Activated CD4-positive, alpha-beta memory T cell treated with anti-CD3 and anti-CD28 coated beads for 36 hours (primary cell): ENCODE measurements at regions not wholly inside any gene's neighbourhood (a gene's known extent, or its start where the extent isn't known, plus 50 kb on each side); places are given as distances from the start of the nearest gene placed in this dataset.

Source experiments
- CTCF ChIA-PET: fragments of 350-600 bp; sonication (Branson Sonifier 250); formaldehyde crosslinking; loops from one replicate; lab custom pipeline; 2021; ENCODE audit warnings: antibody characterized with exemption, inconsistent platforms; lab: Charles Lee
- POLR2A ChIA-PET: fragments of 350-600 bp; sonication (Branson Sonifier 250); formaldehyde crosslinking; loops from one replicate; lab custom pipeline; 2021; ENCODE audit warnings: antibody characterized with exemption; lab: Charles Lee
- DNase-seq: peaks from one replicate; pipeline ENCODE4 v3.0.0-alpha.2; 2020
- H3K27ac Mint-ChIP-seq: one replicate; pipeline ENCODE4 v1.8.0; 2021; ENCODE audit warnings: mixed read lengths
- H3K27me3 Mint-ChIP-seq: one replicate; pipeline ENCODE4 v1.8.0; 2021; ENCODE audit warnings: mixed read lengths
- H3K36me3 Mint-ChIP-seq: one replicate; pipeline ENCODE4 v1.8.0; 2021; ENCODE audit warnings: mixed read lengths
- H3K4me1 Mint-ChIP-seq: one replicate; pipeline ENCODE4 v1.8.0; 2021; ENCODE audit warnings: low read depth, mixed read lengths
- H3K4me3 Mint-ChIP-seq: one replicate; pipeline ENCODE4 v1.8.0; 2021; ENCODE audit warnings: mild to moderate bottlenecking, mixed read lengths
- H3K9me3 Mint-ChIP-seq: one replicate; pipeline ENCODE4 v1.8.0; 2021; ENCODE audit warnings: mixed read lengths
- intact Hi-C: fragments of 100-400 bp; cut with micrococcal nuclease; formaldehyde crosslinking; loops from one replicate; pipeline ENCODE4 v1.15.1; 2023

DNA sequence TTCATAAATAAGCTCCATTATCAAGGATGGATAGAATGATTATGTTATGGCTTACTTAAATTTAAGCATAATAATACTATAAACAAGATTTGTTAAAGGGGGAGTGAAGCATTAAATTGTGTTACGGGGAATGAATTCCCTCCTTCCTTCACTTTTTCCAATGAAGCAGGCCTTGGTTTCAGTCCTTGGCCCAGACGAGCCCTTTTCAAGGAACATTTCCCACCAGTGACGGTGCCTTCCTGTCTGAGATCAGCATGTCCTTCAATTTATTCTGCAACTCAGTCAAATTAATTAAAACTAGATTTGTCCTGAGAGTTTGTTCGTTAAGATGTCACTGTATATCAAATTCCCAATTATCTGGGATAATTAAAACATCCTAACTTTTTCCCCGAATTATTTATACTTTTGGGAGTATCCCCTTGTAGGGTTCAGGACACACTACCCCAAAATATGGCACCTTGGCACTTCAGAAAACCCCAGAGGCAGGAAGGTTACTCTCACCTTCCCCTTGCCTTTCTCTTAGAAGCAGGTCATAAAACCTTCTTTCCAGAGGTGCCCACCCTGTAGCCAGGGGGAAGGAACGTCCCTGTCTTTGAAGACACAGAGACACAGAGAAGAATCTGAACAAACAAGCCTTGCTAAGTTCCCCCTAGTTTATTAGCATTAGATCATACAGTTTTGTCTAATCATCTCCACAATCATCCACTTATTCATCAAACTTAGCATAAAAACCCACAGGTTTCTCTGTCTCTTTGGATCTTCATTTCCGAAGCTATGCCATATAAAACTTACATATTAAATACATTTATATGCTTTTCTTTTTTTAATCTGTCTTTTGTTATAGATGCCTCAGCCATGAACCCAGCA lies 86.2 kb upstream of the ARHGAP29 start:
- Mint-ChIP-seq H3K36me3 (no peaks in the 10 kb centered on the region), H3K27me3 (peaks cover 20% of the 10 kb centered on the region), H3K27ac (no peak overlapping the region), H3K4me1 (no peaks in the 10 kb centered on the region), H3K9me3 (no peaks in the 10 kb centered on the region), H3K4me3 (no peak overlapping the region)
- DNase-seq = no peak
- ChIA-PET POLR2A (no interaction called here), CTCF (no interaction called here)
- intact Hi-C loops = no loop called here

DNA sequence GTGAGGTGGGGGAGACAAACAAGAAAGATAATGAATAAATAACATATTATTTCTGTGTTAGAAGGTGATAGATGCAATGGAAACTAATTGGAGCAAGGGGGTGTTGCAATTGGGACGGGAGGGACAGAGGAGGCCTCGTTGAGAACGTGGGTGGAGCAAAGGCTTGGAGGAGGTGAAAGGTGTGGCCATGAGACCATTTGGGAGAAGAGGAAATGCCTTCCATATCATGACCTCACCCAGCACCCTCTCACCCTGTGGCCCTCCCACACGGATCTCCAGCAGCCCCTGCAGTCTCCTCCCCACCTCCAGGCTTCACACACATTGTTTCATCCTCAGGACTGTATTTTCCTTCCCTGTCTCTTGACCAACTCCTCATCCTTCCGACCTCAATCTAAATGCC lies 85.3 kb upstream of the ARHGAP29 start:
- Mint-ChIP-seq H3K4me3 (no peak overlapping the region), H3K27ac (no peak overlapping the region), H3K4me1 (no peaks in the 10 kb centered on the region), H3K9me3 (no peaks in the 10 kb centered on the region), H3K27me3 (peaks cover 14% of the 10 kb centered on the region), H3K36me3 (no peaks in the 10 kb centered on the region)
- no peak for DNase-seq
- ChIA-PET CTCF (no interaction called here), POLR2A (no interaction called here)
- intact Hi-C loops = no loop called here

DNA sequence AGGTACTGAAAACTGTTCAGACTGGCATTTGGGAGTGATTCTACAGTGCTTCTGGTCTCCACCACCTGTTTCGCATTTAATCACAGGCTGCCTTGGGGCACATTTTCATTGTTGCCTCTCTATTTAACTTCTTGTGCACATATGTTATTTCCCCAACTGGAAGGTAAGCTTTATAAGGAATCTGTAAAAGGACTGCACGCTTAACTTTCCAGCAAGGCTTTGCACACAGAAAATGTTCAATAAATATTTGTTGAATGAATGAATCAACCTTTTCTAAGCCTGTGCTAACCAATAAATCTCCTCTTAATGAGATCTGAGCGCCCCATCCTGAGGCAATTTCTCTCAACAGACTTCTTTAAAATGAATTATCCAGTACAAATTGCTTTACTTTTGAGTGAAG lies 84.3 kb upstream of the ARHGAP29 start:
- Mint-ChIP-seq H3K4me1 (no peaks in the 10 kb centered on the region), H3K27ac (no peak overlapping the region), H3K27me3 (peaks cover 6% of the 10 kb centered on the region), H3K4me3 (no peak overlapping the region), H3K9me3 (no peaks in the 10 kb centered on the region), H3K36me3 (no peaks in the 10 kb centered on the region)
- intact Hi-C loops = no loop called here
- ChIA-PET CTCF (no interaction called here), POLR2A (no interaction called here)
- no peak for DNase-seq

DNA sequence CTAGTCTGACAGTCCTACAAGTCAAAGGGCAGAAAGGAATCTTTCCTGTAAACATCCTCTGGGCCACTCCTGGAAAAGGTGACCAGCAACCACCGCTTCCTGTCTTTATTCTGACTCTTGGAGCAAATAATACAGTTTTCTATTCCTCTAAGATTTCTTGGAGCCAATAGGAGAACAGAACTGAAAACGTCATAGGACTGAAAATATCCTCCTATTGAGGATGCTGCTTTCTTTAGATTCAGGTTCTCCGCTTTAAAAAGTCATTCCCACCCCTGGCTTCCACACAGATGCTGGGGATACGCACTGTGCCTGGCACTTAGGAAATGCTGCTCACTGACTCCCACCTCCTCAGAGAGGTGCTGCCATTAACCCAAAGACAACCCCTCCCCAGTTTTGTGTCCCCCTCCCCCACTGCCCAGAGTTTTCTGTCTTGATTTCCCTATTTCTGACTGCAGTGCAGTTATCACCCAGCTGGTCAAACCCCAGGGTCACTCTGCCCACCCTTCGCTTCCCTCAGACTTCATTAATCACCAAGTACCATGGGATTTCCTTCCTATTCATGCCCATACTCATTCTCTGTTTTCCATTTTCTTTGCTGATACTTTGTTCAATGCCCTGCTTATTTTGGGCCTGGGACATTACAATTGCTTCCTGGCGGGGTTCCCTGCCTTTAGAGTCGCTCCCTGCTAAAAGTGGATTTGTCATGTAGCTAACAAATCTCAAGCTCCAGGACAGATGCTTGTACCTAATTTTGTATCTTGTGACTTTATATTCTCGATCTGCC lies 82.1 kb upstream of the ARHGAP29 start:
- H3K36me3 Mint-ChIP-seq = no peaks in the 10 kb centered on the region
- H3K27ac Mint-ChIP-seq = no peak overlapping the region
- ChIA-PET POLR2A (no interaction called here), CTCF (no interaction called here)
- intact Hi-C loops = no loop called here
- H3K4me3 Mint-ChIP-seq = no peak overlapping the region
- H3K4me1 Mint-ChIP-seq = no peaks in the 10 kb centered on the region
- no peak for DNase-seq
- H3K27me3 Mint-ChIP-seq = peaks cover 6% of the 10 kb centered on the region
- H3K9me3 Mint-ChIP-seq = no peaks in the 10 kb centered on the region

DNA sequence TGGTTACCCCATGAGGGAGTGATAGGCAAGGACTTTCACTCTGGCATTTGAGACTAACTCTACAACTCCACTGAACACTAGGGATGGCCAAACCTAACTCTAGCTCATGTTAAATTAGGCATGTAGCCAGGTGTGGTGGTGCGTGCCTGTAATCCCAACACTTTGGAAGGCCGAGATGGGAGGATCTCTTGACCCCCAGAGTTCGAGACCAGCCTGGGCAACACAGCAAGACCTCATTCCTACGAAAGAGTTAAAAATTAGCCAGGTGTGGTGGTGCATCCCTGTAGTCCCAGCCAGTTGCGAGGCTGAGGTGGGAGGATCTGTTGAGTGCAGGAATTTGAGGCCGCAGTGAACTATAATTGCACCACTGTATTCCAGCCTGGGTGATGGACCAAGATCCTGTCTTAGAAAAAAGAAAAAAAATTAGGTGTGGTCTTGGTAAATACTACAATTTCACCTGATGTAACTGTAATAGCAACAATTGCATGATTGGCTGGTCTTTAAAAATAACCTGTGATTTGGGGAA lies 81.2 kb upstream of the ARHGAP29 start:
- Mint-ChIP-seq H3K4me3 (no peak overlapping the region), H3K27ac (no peak overlapping the region), H3K4me1 (no peaks in the 10 kb centered on the region), H3K9me3 (no peaks in the 10 kb centered on the region), H3K36me3 (no peaks in the 10 kb centered on the region), H3K27me3 (peaks cover 6% of the 10 kb centered on the region)
- ChIA-PET POLR2A (no interaction called here), CTCF (no interaction called here)
- intact Hi-C loops = no loop called here
- no peak for DNase-seq

DNA sequence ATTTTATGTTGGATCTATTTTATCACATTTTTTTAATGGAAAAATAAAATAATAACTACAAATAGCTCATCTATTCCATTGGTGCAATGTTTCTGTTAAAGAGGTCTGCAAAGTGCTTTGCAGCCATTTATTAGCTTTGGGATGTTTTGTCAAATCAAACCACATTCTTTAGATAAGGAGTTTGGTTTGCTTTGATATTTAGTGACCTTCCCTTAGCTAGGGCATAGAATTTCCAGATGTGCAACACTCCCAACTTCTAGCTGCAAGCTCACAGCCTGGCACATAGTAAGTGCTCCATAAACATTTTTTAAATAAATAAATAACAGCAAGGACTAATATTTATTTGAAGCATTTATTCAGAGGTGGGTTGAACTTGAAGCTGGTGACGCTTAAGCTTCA lies 80.4 kb upstream of the ARHGAP29 start:
- no peak for DNase-seq
- Mint-ChIP-seq H3K27me3 (peaks cover 4% of the 10 kb centered on the region), H3K36me3 (no peaks in the 10 kb centered on the region), H3K4me3 (no peak overlapping the region), H3K27ac (no peak overlapping the region), H3K9me3 (no peaks in the 10 kb centered on the region), H3K4me1 (no peaks in the 10 kb centered on the region)
- intact Hi-C loops = no loop called here
- ChIA-PET POLR2A (no interaction called here), CTCF (no interaction called here)

DNA sequence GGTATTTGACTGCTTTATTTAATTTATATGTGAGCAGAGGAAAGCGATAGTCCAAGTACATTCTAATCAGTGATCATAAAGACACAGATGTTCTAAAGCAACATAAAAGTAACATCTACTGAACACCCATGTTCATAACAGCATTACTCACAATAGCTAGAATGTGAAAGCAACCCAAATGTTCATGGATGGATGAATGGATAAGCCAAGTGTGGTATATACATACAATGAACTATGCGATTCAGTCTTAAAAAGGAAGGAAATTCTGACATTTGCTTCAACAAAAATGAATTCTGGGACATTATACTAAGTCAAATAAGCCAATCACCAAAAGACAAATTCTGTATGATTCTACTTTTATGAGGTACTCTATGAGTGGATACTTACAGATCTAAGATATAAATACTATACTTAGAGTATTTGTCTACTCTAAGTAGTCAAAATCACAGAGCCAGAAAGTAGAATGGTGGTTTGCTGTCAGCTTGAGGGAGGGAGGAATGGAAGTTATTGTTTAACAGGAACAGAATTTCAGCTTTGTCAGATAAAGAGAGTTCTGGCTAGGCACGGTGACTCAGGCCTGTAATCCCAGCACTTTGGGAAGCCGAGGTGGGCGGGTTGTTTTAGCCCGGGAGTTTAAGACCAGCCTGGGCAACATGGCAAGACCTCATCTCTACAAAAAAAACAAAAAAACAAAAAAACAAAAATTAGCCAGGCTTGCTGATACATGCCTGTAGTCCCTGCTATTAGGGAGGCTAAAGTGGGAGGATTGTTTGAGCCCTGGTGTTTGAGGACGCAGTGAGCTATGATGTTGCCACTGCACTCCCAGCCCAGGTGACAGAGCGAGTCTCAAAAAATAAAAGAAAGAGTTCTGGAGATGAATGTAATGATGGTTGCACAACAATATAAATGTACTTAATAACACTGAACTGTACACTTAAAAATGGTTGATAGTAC lies 79.7 kb upstream of the ARHGAP29 start:
- DNase-seq = no peak
- H3K36me3 Mint-ChIP-seq = no peaks in the 10 kb centered on the region
- ChIA-PET CTCF (interaction anchor here (0.7 kb wide), 1 partner anchor 271 kb away, joined by 3 read pairs; no protein-coding TSS in a partner anchor), POLR2A (no interaction called here)
- H3K4me1 Mint-ChIP-seq = no peaks in the 10 kb centered on the region
- H3K27me3 Mint-ChIP-seq = peaks cover 4% of the 10 kb centered on the region
- H3K27ac Mint-ChIP-seq = no peak overlapping the region
- H3K9me3 Mint-ChIP-seq = no peaks in the 10 kb centered on the region
- intact Hi-C loops = no loop called here
- H3K4me3 Mint-ChIP-seq = no peak overlapping the region

DNA sequence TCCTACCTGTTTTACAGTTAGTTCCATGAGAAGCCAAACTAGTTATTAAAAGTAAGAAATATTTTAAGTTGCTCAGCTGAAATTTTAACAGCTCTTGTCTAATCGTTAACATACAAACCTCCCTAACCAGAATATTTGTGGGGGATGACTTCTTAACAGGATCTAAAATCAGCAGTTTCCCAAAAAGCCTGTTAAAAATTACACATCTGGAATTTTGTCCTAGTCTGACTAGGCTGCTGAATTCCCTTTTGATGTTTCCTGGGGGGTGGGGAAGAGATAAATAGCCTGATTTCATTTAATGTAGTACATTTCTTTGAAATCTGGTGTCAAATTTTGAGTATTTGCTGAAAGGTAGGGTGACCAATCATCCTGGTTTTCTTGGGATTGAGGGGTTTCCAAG lies 78.8 kb upstream of the ARHGAP29 start:
- CTCF ChIA-PET = interaction anchor here (0.7 kb wide), 1 partner anchor 270 kb away, joined by 3 read pairs; no protein-coding TSS in a partner anchor
- Mint-ChIP-seq H3K4me1 (no peaks in the 10 kb centered on the region), H3K4me3 (no peak overlapping the region), H3K9me3 (no peaks in the 10 kb centered on the region), H3K27me3 (peaks cover 4% of the 10 kb centered on the region), H3K27ac (no peak overlapping the region), H3K36me3 (no peaks in the 10 kb centered on the region)
- no peak for DNase-seq
- intact Hi-C loops = no loop called here
- POLR2A ChIA-PET = no interaction called here

DNA sequence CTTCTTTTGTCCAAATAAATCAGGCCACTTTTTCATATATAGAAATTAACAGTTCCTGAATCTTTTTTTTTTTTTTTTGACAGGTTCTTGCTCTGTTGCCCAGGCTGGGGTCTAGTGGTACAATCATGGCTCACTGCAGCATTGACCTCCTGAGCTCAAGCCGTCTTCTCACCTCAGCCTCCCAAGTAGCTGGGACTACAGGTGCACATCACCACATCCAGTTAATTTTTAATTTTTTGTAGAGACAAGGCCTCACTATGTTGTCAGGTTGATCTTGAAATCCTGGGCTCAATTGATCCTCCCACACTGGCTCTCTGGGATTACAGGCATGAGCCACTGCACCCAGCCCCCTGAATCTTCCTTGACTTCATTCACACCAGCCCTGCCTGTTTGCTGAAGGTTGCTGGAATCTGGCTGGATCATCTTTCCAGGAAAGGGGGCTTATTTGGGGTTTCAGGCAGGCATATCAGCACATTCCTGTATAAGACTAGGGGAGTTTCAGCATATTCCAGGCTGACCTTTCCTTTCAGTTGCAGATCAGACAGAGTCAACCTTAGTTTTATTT lies 78.2 kb upstream of the ARHGAP29 start:
- CTCF ChIA-PET = no interaction called here
- Mint-ChIP-seq H3K4me1 (no peaks in the 10 kb centered on the region), H3K27me3 (no peaks in the 10 kb centered on the region), H3K27ac (no peak overlapping the region), H3K4me3 (no peak overlapping the region), H3K9me3 (no peaks in the 10 kb centered on the region), H3K36me3 (no peaks in the 10 kb centered on the region)
- intact Hi-C loops = no loop called here
- POLR2A ChIA-PET = no interaction called here
- no peak for DNase-seq

DNA sequence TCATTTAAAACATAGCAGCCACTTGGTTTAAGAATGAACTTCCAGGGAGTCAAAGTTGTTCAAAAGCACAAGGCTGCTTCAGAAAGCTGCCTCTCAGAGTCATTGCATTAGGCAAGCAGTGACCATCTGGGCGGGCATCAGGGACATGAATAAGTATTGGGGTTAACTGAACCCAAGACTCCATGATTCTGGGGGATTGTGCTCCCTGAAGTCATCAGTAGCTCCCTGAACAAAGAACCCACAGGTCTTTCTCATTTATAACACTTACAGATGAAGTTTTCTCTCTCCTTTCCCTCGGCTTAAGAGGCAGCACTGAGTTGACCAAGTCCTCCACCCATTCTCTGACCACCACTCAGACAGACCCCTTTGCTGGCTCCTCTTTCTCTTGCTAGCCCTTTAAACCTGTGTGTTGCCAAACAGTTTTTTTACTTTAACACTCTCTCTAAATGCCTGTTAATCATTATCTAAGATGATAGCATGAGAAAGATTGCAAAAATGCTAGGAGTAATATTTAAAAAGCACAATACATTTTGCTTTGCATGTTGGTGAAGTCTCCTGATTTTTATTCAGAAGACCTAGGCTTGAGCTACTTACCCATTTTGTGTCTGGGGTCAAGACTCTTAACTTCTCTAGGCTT lies 77.0 kb upstream of the ARHGAP29 start:
- intact Hi-C loops = no loop called here
- no peak overlapping the region for H3K4me3 Mint-ChIP-seq
- H3K27me3 Mint-ChIP-seq = peaks cover 1% of the 10 kb centered on the region
- H3K9me3 Mint-ChIP-seq = no peaks in the 10 kb centered on the region
- H3K36me3 Mint-ChIP-seq = no peaks in the 10 kb centered on the region
- no peaks in the 10 kb centered on the region for H3K4me1 Mint-ChIP-seq
- POLR2A ChIA-PET = no interaction called here
- CTCF ChIA-PET = no interaction called here
- H3K27ac Mint-ChIP-seq = no peak overlapping the region
- no peak for DNase-seq

DNA sequence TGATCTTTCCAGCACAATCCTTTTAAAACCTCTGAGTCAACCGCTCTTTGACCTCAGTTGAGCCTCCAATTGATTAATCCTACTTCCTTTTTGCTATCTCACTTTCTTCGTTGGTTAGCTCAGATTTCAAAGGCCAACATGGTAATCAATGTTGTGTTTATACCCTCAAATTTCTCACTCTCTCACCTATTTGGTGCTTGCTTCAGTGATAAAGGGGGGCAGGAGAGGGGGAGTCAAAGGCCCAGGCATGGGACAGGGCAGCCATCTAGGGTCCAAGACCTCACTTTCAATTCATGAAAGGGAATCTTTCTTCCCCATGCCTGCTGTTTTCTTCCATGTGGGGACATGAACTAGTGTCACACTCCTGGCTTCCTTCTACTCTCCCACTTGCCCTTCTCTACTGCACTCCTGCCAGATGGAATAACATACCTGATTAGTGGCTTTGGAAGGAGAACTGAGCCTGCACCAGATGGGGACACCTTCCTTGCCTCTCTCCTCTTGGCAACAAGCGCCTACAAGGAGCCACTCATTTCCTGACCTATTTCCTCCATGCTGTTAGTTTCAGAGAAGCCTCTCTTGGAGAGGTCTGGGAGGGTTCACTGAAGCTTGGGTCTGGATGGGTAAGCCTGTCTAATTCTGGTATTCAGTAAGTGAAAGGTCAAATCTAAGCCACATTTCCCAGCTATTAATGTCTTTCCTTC lies 73.3 kb upstream of the ARHGAP29 start:
- no peaks in the 10 kb centered on the region for H3K36me3 Mint-ChIP-seq
- intact Hi-C loops = no loop called here
- POLR2A ChIA-PET = no interaction called here
- peaks cover 2% of the 10 kb centered on the region for H3K27me3 Mint-ChIP-seq
- H3K27ac Mint-ChIP-seq = no peak overlapping the region
- CTCF ChIA-PET = no interaction called here
- H3K9me3 Mint-ChIP-seq = no peaks in the 10 kb centered on the region
- H3K4me3 Mint-ChIP-seq = no peak overlapping the region
- no peaks in the 10 kb centered on the region for H3K4me1 Mint-ChIP-seq
- no peak for DNase-seq
